WERI-Rb-1 (cell line): ENCODE measurements at regions not wholly inside any gene's neighbourhood (a gene's known extent, or its start where the extent isn't known, plus 50 kb on each side); places are given as distances from the start of the nearest gene placed in this dataset.

Source experiments
- DNase-seq: peaks from one replicate; pipeline ENCODE4 v3.0.0-alpha.2; 2020
- H3K27ac ChIP-seq: fragments of 250-450 bp; sonication (Bioruptor Pico); 2 replicates; pipeline ENCODE4 v1.5.1; 2020; ENCODE audit warnings: mild to moderate bottlenecking, moderate library complexity
- H3K27me3 ChIP-seq: fragments of 250-450 bp; sonication (Bioruptor Pico); 2 replicates; pipeline ENCODE4 v1.5.1; 2021; ENCODE audit warnings: mild to moderate bottlenecking, low read depth, moderate library complexity; ENCODE audit not compliant: insufficient read depth, severe bottlenecking
- H3K36me3 ChIP-seq: fragments of 250-450 bp; sonication (Bioruptor Pico); 2 replicates; pipeline ENCODE4 v1.5.1; 2020; ENCODE audit warnings: mild to moderate bottlenecking, moderate library complexity
- H3K4me3 ChIP-seq: 2 replicates; pipeline ENCODE4 v1.5.1; 2011; ENCODE audit warnings: low read depth, mild to moderate bottlenecking, control low read depth, low read length
- H3K9me3 ChIP-seq: fragments of 250-450 bp; sonication (Bioruptor Pico); 2 replicates; pipeline ENCODE4 v1.5.1; 2021; ENCODE audit warnings: mild to moderate bottlenecking, moderate library complexity; ENCODE audit not compliant: severe bottlenecking
- TF ChIP-seq, protein P1 (sequence below): IDR thresholded peaks from 2 replicates; pipeline ENCODE4 v1.5.1; 2011; ENCODE audit warnings: low read depth, mild to moderate bottlenecking, control low read depth, inconsistent platforms, low read length

GRCh38 chr13:40155201-40155600 lies 499.7 kb downstream of the COG6 start:
- DNase-seq, result no peak
- TF ChIP-seq, protein P1, sequence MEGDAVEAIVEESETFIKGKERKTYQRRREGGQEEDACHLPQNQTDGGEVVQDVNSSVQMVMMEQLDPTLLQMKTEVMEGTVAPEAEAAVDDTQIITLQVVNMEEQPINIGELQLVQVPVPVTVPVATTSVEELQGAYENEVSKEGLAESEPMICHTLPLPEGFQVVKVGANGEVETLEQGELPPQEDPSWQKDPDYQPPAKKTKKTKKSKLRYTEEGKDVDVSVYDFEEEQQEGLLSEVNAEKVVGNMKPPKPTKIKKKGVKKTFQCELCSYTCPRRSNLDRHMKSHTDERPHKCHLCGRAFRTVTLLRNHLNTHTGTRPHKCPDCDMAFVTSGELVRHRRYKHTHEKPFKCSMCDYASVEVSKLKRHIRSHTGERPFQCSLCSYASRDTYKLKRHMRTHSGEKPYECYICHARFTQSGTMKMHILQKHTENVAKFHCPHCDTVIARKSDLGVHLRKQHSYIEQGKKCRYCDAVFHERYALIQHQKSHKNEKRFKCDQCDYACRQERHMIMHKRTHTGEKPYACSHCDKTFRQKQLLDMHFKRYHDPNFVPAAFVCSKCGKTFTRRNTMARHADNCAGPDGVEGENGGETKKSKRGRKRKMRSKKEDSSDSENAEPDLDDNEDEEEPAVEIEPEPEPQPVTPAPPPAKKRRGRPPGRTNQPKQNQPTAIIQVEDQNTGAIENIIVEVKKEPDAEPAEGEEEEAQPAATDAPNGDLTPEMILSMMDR, result no peak
- H3K9me3 ChIP-seq, result no peaks in the 10 kb centered on the region
- H3K27me3 ChIP-seq, result no peaks in the 10 kb centered on the region
- no peaks in the 10 kb centered on the region for H3K36me3 ChIP-seq
- no peak overlapping the region for H3K27ac ChIP-seq
- H3K4me3 ChIP-seq, result no peak overlapping the region

DNA sequence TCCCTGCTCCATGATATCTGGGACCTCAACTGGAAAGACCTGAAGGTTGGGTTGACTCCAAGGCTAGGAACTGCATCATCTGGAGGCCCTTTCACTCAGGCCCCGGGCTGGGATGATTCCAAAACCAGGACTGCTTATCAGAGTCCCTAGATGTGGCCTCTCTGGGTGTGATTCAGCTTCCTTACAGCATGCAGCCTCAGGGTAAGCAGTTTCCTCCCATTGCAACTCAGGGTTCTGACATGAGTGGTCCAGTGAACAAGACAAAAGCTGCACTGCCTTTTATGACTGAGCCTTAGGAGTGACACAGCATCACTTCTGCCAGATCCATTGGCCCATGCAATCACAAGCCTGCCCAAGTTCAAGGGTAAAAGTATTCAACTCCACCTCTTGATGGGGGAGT lies 502.8 kb downstream of the COG6 start:
- Histone ChIP-seq H3K27ac (no peak overlapping the region), H3K27me3 (no peaks in the 10 kb centered on the region), H3K36me3 (no peaks in the 10 kb centered on the region), H3K4me3 (no peak overlapping the region), H3K9me3 (no peaks in the 10 kb centered on the region)
- TF ChIP-seq, protein P1, result no peak
- DNase-seq, result no peak

- no peak overlapping the region for H3K27ac ChIP-seq
- TF ChIP-seq, protein P1, result no peak
- H3K27me3 ChIP-seq, result no peaks in the 10 kb centered on the region
- no peak overlapping the region for H3K4me3 ChIP-seq
- no peaks in the 10 kb centered on the region for H3K9me3 ChIP-seq
- DNase-seq, result no peak
- no peaks in the 10 kb centered on the region for H3K36me3 ChIP-seq
These were observed 503.3 kb downstream of the COG6 start for GRCh38 chr13:40158757-40159156.

- no peak for DNase-seq
- TF ChIP-seq, protein P1, result no peak
- Histone ChIP-seq H3K27me3 (no peaks in the 10 kb centered on the region), H3K9me3 (no peaks in the 10 kb centered on the region), H3K36me3 (no peaks in the 10 kb centered on the region), H3K27ac (no peak overlapping the region), H3K4me3 (no peak overlapping the region)
These were observed 504.3 kb downstream of the COG6 start for GRCh38 chr13:40159736-40160135.

GRCh38 chr13:40160618-40161350 lies 505.3 kb downstream of the COG6 start:
- H3K27ac ChIP-seq, result no peak overlapping the region
- no peaks in the 10 kb centered on the region for H3K36me3 ChIP-seq
- DNase-seq, result no peak
- no peaks in the 10 kb centered on the region for H3K9me3 ChIP-seq
- no peaks in the 10 kb centered on the region for H3K27me3 ChIP-seq
- TF ChIP-seq, protein P1, result no peak
- no peak overlapping the region for H3K4me3 ChIP-seq

DNA sequence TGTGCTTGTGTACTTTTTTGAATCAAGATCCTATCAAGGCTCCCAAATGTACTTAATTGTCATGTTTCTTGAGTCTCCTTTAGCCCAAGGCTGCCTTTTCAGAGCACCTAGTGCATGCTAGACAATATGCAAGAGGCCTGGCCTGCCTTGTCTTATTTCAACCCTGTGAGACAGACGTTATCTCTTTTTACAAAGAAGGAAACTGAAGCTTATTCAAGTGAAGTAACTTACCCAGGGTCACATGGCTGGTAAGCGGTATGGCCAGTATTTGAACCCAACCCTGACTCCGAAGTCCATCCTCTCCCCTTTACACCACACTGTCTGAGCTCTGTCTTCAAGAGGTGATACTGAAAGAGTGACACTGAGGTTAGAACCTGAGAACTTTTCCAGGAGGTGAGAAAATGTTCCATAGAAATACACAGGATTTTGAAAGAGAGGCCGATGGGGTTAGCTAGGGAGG lies 505.1 kb downstream of the FOXO1 start:
- Histone ChIP-seq H3K36me3 (no peaks in the 10 kb centered on the region), H3K27ac (no peak overlapping the region), H3K9me3 (no peaks in the 10 kb centered on the region)

More for the DNA sequence above, 505.1 kb downstream of the FOXO1 start:
- Histone ChIP-seq H3K4me3 (no peak overlapping the region), H3K27me3 (no peaks in the 10 kb centered on the region)
- DNase-seq, result no peak
- TF ChIP-seq, protein P1, result no peak
